Mesothelial cell of epicardium (in vitro differentiated cells): ENCODE measurements at regions not wholly inside any gene's neighbourhood (a gene's known extent, or its start where the extent isn't known, plus 50 kb on each side); places are given as distances from the start of the nearest gene placed in this dataset.

ENCODE experiments used
- DNase-seq, 2 experiments: peaks; one replicate each; pipeline ENCODE4 v3.0.0; 2021; ENCODE audit warnings: low spot score in 2 of 2; ENCODE audit not compliant: unreplicated experiment in 2 of 2
- H3K27ac Mint-ChIP-seq: 2 replicates; pipeline ENCODE4 v1.8.0; 2021; ENCODE audit warnings: mixed read lengths
- H3K27me3 Mint-ChIP-seq: 2 replicates; pipeline ENCODE4 v1.8.0; 2021; ENCODE audit warnings: low read depth, mixed read lengths
- H3K36me3 Mint-ChIP-seq: 2 replicates; pipeline ENCODE4 v1.8.0; 2021; ENCODE audit warnings: mixed read lengths
- H3K4me1 Mint-ChIP-seq: 2 replicates; pipeline ENCODE4 v1.8.0; 2021; ENCODE audit warnings: mixed read lengths
- H3K4me3 Mint-ChIP-seq: 2 replicates; pipeline ENCODE4 v1.8.0; 2021; ENCODE audit warnings: mild to moderate bottlenecking, moderate library complexity, mixed read lengths
- H3K9me3 Mint-ChIP-seq: 2 replicates; pipeline ENCODE4 v1.8.0; 2021; ENCODE audit warnings: mixed read lengths
- CTCF ChIP-seq: fragments of 200-600 bp; sonication (generic); IDR thresholded peaks from one replicate; pipeline ENCODE4 v1.5.0; 2021; ENCODE audit warnings: antibody characterized with exemption; ENCODE audit not compliant: unreplicated experiment

- H3K36me3 Mint-ChIP-seq = no peaks in the 10 kb centered on the region
- no peak overlapping the region for H3K4me3 Mint-ChIP-seq
- peaks cover 7% of the 10 kb centered on the region for H3K4me1 Mint-ChIP-seq
- peaks cover 4% of the 10 kb centered on the region for H3K9me3 Mint-ChIP-seq
- DNase-seq = no peak
- no peak overlapping the region for H3K27ac Mint-ChIP-seq
- TF ChIP-seq CTCF = no peak
- H3K27me3 Mint-ChIP-seq = peaks cover 16% of the 10 kb centered on the region
Observed at GRCh38 chr17:55668312-55668920, 54.2 kb downstream of the TMEM100 start.

- Mint-ChIP-seq H3K9me3 (peaks cover 3% of the 10 kb centered on the region), H3K36me3 (no peaks in the 10 kb centered on the region), H3K27ac (no peak overlapping the region), H3K4me1 (peaks cover 7% of the 10 kb centered on the region), H3K27me3 (peaks cover 20% of the 10 kb centered on the region), H3K4me3 (no peak overlapping the region)
- DNase-seq = no peak
- TF ChIP-seq CTCF = no peak
Observed at GRCh38 chr17:55666806-55667205, 55.9 kb downstream of the TMEM100 start.

- no peaks in the 10 kb centered on the region for H3K36me3 Mint-ChIP-seq
- H3K27me3 Mint-ChIP-seq = peaks cover 18% of the 10 kb centered on the region
- peaks cover 15% of the 10 kb centered on the region for H3K4me1 Mint-ChIP-seq
- H3K27ac Mint-ChIP-seq = no peak overlapping the region
- H3K9me3 Mint-ChIP-seq = no peaks in the 10 kb centered on the region
- DNase-seq = no peak
- H3K4me3 Mint-ChIP-seq = no peak overlapping the region
- TF ChIP-seq CTCF = no peak
Observed at GRCh38 chr17:55664287-55664686, 58.4 kb downstream of the TMEM100 start.

GRCh38 chr17:55663400-55663799 is 59.3 kb downstream of the TMEM100 start:
- no peak for DNase-seq

GRCh38 chr17:55661963-55662834 is 60.5 kb downstream of the TMEM100 start:
- H3K4me1 Mint-ChIP-seq = peaks cover 13% of the 10 kb centered on the region
- no peak overlapping the region for H3K4me3 Mint-ChIP-seq
- no peaks in the 10 kb centered on the region for H3K9me3 Mint-ChIP-seq
- no peak for DNase-seq
- H3K36me3 Mint-ChIP-seq = no peaks in the 10 kb centered on the region
- TF ChIP-seq CTCF = no peak
- no peak overlapping the region for H3K27ac Mint-ChIP-seq
- H3K27me3 Mint-ChIP-seq = peaks cover 13% of the 10 kb centered on the region

More at GRCh38 chr17:55663400-55663799, 59.3 kb downstream of the TMEM100 start:
- no peak for TF ChIP-seq CTCF
- H3K9me3 Mint-ChIP-seq = no peaks in the 10 kb centered on the region
- peaks cover 17% of the 10 kb centered on the region for H3K27me3 Mint-ChIP-seq
- H3K36me3 Mint-ChIP-seq = no peaks in the 10 kb centered on the region
- peaks cover 13% of the 10 kb centered on the region for H3K4me1 Mint-ChIP-seq
- no peak overlapping the region for H3K4me3 Mint-ChIP-seq
- no peak overlapping the region for H3K27ac Mint-ChIP-seq
